A673 (cell line): ENCODE measurements at regions not wholly inside any gene's neighbourhood (a gene's known extent, or its start where the extent isn't known, plus 50 kb on each side); places are given as distances from the start of the nearest gene placed in this dataset.

Experiments used
- BruUV-seq: library from RNA; stranded (reverse); fragments of 400-500 nt; replicated peaks from 2 replicates; lab custom pipeline; 2021; lab: Mats Ljungman, UMichigan
- CTCF ChIA-PET: fragments of 300-600 bp; sonication (Branson Sonifier 250); formaldehyde crosslinking; loops from one replicate; lab custom pipeline; 2022; ENCODE audit warnings: antibody characterized with exemption; lab: Charles Lee
- POLR2A ChIA-PET: fragments of 300-600 bp; sonication (Branson Sonifier 250); formaldehyde crosslinking; loops from one replicate; lab custom pipeline; 2022; ENCODE audit warnings: antibody characterized with exemption; ENCODE audit not compliant: low non-redundant PET; lab: Charles Lee
- DNase-seq: peaks from one replicate; pipeline ENCODE4 v3.0.0-alpha.2; 2015; ENCODE audit warnings: low spot score
- H3K27ac ChIP-seq: fragments of 200-600 bp; sonication (generic); 2 replicates; pipeline ENCODE4 v1.5.1; 2016; ENCODE audit warnings: mixed run types, low read depth, mild to moderate bottlenecking, mixed read lengths, antibody characterized with exemption, low read length; ENCODE audit not compliant: poor library complexity, severe bottlenecking
- H3K27me3 ChIP-seq: fragments of 200-600 bp; sonication (generic); replicated peaks from 2 replicates; pipeline ENCODE4 v1.6.1; 2017; ENCODE audit warnings: mixed run types, low read depth, mild to moderate bottlenecking, mixed read lengths, antibody characterized with exemption, low read length; ENCODE audit not compliant: insufficient read depth, poor library complexity
- H3K36me3 ChIP-seq: fragments of 200-600 bp; sonication (generic); 2 replicates; pipeline ENCODE4 v1.6.1; 2016; ENCODE audit warnings: mixed run types, mild to moderate bottlenecking, mixed read lengths, antibody characterized with exemption, low read length; ENCODE audit not compliant: insufficient read depth, poor library complexity, severe bottlenecking
- H3K4me1 ChIP-seq: fragments of 200-600 bp; sonication (generic); 2 replicates; pipeline ENCODE4 v1.6.1; 2017; ENCODE audit warnings: mixed run types, mild to moderate bottlenecking, mixed read lengths, antibody characterized with exemption, low read length; ENCODE audit not compliant: insufficient read depth, poor library complexity, severe bottlenecking
- H3K4me3 ChIP-seq: fragments of 200-600 bp; sonication (generic); 2 replicates; pipeline ENCODE4 v1.5.1; 2016; ENCODE audit warnings: low read depth, mixed run types, mild to moderate bottlenecking, mixed read lengths, low read length; ENCODE audit not compliant: poor library complexity, severe bottlenecking
- H3K9me3 ChIP-seq: fragments of 200-600 bp; sonication (generic); 2 replicates; pipeline ENCODE4 v1.6.1; 2016; ENCODE audit warnings: mixed run types, low read depth, mild to moderate bottlenecking, mixed read lengths, antibody characterized with exemption, low read length; ENCODE audit not compliant: poor library complexity, severe bottlenecking
- CTCF ChIP-seq: fragments of 300-800, 200-600 bp; sonication (generic); conservative IDR thresholded peaks from 2 replicates; pipeline ENCODE4 v1.5.1; 2017; ENCODE audit warnings: low read depth, mild to moderate bottlenecking, antibody characterized with exemption, low read length, moderate library complexity, mixed read lengths
- EZH2 ChIP-seq: fragments of 200-600 bp; sonication (generic); IDR thresholded peaks from 2 replicates; pipeline ENCODE4 v1.6.1; 2017; ENCODE audit warnings: borderline replicate concordance, low read depth, mild to moderate bottlenecking, mixed read lengths, antibody characterized with exemption, low read length; ENCODE audit not compliant: poor library complexity, severe bottlenecking
- intact Hi-C: fragments of 100-400 bp; cut with micrococcal nuclease; formaldehyde crosslinking; loops from one replicate; pipeline ENCODE4 v1.10.0; 2022; ENCODE audit not compliant: unreplicated experiment

- DNase-seq = no peak
- H3K27ac ChIP-seq = no peak overlapping the region
- no peak overlapping the region for H3K4me3 ChIP-seq
- TF ChIP-seq CTCF = no peak
- TF ChIP-seq EZH2 = no peak
- ChIA-PET CTCF (no interaction called here), POLR2A (no interaction called here)
- no peaks in the 10 kb centered on the region for H3K9me3 ChIP-seq
- intact Hi-C loops = no loop called here
- no peaks in the 10 kb centered on the region for H3K36me3 ChIP-seq
- H3K27me3 ChIP-seq = no peaks in the 10 kb centered on the region
- no TSS peak for BruUV-seq
- peaks cover 18% of the 10 kb centered on the region for H3K4me1 ChIP-seq
These were observed 192.2 kb downstream of the TSN start for GRCh38 chr2:121947674-121948073.

DNA sequence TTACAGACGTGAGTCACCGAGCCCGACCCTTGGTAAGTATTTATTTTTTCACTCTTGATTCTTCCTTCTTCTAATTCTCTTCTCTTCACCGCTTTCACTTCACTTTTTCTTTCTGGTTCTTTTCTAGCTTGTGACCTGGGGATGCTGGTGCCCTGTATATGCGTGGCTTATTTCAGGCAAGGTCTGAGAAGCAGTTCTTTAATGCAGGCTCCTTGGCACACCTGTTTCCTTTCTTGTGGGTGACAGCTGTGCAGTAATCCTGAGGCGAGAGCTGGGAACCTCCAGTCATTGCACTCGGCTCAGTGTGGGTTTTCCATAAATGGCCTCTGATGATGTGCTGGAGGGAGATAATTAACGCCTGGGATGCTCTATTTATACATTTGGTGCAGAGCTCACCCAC lies 193.8 kb downstream of the TSN start:
- no peak for DNase-seq
- Histone ChIP-seq H3K27me3 (no peaks in the 10 kb centered on the region), H3K36me3 (no peaks in the 10 kb centered on the region), H3K27ac (no peak overlapping the region), H3K4me3 (no peak overlapping the region), H3K9me3 (no peaks in the 10 kb centered on the region), H3K4me1 (peaks cover 4% of the 10 kb centered on the region)
- intact Hi-C loops = no loop called here
- ChIA-PET CTCF (no interaction called here), POLR2A (no interaction called here)
- TF ChIP-seq CTCF = no peak
- TF ChIP-seq EZH2 = no peak
- no TSS peak for BruUV-seq

DNA sequence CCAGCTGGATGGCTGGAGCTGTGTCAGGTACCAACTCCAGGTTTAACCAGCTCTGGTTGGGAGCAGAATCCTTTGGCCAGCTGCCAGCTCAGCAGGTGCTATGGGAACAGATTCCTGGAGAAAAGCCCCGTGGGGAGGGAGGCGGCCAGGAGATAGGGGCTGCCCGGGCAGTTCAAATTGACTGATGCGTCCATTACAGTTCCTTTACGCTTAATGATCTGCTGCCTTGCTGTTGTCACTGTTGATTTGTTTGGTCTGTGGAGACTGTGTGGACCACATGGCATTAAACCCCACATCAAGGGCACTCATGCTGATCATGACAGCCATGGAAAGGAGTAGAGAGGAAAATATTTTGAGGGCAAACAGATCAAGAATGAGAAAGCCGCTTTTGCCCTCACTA lies 200.0 kb downstream of the TSN start:
- no peak overlapping the region for H3K27ac ChIP-seq
- no peak overlapping the region for H3K4me3 ChIP-seq
- H3K9me3 ChIP-seq = no peaks in the 10 kb centered on the region
- CTCF ChIA-PET = no interaction called here
- no peaks in the 10 kb centered on the region for H3K36me3 ChIP-seq
- TF ChIP-seq CTCF (no peak), EZH2 (no peak)
- no peaks in the 10 kb centered on the region for H3K4me1 ChIP-seq
- DNase-seq = no peak
- intact Hi-C loops = no loop called here
- POLR2A ChIA-PET = no interaction called here
- H3K27me3 ChIP-seq = no peaks in the 10 kb centered on the region
- BruUV-seq = no TSS peak
